Thyroid gland (tissue), 4 donors: ENCODE measurements at regions not wholly inside any gene's neighbourhood (a gene's known extent, or its start where the extent isn't known, plus 50 kb on each side); places are given as distances from the start of the nearest gene placed in this dataset.

Experiments used
- POLR2A ChIP-seq, 2 donors: fragments of 450-650 bp; IDR thresholded peaks; one replicate each; pipeline ENCODE4 v1.6.1; 2017; ENCODE audit warnings: antibody characterized with exemption in 2 of 2, mild to moderate bottlenecking in 2 of 2, moderate library complexity in 1 of 2
- TF ChIP-seq, protein P1 (sequence below), 6 experiments: fragments of 200-600 bp in 3 of 6; fragments of 450-650 bp in 3 of 6; sonication (generic) in 3 of 6; IDR thresholded peaks; one replicate each; pipeline ENCODE4 v1.5.1; 2016 to 2019; ENCODE audit warnings: antibody characterized with exemption in 6 of 6, mild to moderate bottlenecking in 2 of 6, inconsistent platforms in 1 of 6, moderate library complexity in 1 of 6

DNA sequence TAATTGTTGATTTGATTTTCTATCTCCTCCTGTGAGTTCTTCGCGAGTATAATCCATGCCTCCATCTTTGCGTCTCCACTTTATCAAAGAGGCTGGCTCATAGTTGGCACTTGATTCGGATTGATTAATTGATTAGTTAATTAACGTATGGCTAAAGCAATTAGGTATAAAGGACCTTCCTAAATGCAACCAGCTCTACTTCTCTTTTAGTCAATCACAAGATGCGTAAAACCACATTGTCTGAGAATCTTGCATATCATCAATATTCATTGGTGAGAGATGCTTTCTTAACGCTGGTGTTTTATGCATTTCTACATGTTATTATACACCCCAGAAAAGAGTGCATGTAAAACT lies 56.4 kb upstream of the NR2F2 start:
- TF ChIP-seq, protein P1, sequence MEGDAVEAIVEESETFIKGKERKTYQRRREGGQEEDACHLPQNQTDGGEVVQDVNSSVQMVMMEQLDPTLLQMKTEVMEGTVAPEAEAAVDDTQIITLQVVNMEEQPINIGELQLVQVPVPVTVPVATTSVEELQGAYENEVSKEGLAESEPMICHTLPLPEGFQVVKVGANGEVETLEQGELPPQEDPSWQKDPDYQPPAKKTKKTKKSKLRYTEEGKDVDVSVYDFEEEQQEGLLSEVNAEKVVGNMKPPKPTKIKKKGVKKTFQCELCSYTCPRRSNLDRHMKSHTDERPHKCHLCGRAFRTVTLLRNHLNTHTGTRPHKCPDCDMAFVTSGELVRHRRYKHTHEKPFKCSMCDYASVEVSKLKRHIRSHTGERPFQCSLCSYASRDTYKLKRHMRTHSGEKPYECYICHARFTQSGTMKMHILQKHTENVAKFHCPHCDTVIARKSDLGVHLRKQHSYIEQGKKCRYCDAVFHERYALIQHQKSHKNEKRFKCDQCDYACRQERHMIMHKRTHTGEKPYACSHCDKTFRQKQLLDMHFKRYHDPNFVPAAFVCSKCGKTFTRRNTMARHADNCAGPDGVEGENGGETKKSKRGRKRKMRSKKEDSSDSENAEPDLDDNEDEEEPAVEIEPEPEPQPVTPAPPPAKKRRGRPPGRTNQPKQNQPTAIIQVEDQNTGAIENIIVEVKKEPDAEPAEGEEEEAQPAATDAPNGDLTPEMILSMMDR (IDR thresholded peaks at IDR 0.05): no peak
- TF ChIP-seq POLR2A (IDR thresholded peaks at IDR 0.05): no peak
